GM12874 (cell line): ENCODE measurements at regions not wholly inside any gene's neighbourhood (a gene's known extent, or its start where the extent isn't known, plus 50 kb on each side); places are given as distances from the start of the nearest gene placed in this dataset.

ENCODE experiments used
- CTCF ChIP-seq: IDR thresholded peaks from 2 replicates; pipeline ENCODE4 v1.5.1; 2011; ENCODE audit warnings: low read depth, mild to moderate bottlenecking, control low read depth, low read length, moderate library complexity; ENCODE audit not compliant: insufficient read depth

GRCh38 chr18:8507915-8508705 is 101.1 kb upstream of the RAB12 start:
- no peak for TF ChIP-seq CTCF

- no peak for TF ChIP-seq CTCF
Measured at GRCh38 chr18:8513249-8513648, 96.0 kb upstream of the RAB12 start.

- TF ChIP-seq CTCF, result no peak
Measured at GRCh38 chr18:8514409-8514808, 94.8 kb upstream of the RAB12 start.

GRCh38 chr18:8515142-8515865 is 93.9 kb upstream of the RAB12 start:
- no peak for TF ChIP-seq CTCF

- TF ChIP-seq CTCF, result no peak
Measured at GRCh38 chr18:8516371-8517250, 92.6 kb upstream of the RAB12 start.

GRCh38 chr18:8517276-8517675 is 92.0 kb upstream of the RAB12 start:
- TF ChIP-seq CTCF, result no peak

- no peak for TF ChIP-seq CTCF
Measured at GRCh38 chr18:8519102-8519501, 90.1 kb upstream of the RAB12 start.
